NCI-H1417 (cell line): ENCODE measurements at regions not wholly inside any gene's neighbourhood (a gene's known extent, or its start where the extent isn't known, plus 50 kb on each side); places are given as distances from the start of the nearest gene placed in this dataset.
"Not testable (repeated sequence)": the region's sequence is repeated elsewhere in the genome, so short reads cannot be mapped to it uniquely, and the experiment has no call there.

Experiments
- DNase-seq, 3 experiments: peaks; one replicate each; lab custom pipeline; 2025; lab: John Stamatoyannopoulos, UW

DNA sequence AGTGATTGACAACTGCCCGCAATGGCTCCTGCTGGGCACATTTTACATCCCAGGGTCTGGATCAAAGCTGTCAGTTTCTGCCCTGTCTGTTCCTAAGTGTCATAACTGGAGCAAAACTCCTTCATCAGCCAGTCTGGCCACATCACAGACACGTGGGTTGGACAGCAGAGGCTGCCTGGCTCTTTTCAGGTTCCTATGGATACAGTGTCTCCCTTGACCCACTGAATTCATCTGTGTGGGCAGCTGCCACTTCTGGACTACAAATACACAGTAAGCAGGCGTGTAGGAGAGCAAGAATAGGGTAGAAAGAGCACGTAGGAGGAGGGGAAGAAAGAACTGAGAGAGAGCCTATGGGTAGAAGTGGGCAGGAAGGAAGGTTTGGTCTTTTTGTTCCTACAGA, 238.0 kb downstream of the ENC1 start:
- DNase-seq, result peak in 2 of 3 experiments; percentile 15 to 74

DNA sequence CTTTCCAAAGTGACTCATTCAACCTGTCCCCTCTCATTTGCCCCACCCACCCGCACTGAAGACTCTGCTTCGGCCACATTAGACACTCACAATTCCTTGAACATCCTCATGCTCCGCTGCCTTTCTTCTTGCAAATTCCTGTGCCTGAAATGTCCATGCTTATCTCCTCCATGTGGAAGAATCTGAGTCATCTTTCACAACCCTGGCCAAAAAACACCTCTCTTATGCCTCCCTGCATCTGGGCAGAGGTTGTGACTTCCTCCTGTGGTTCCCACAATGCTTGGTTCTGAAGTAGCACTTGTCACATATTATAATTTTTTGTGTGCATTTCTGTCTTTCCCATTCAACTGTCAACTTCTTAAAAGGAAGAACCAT, 238.6 kb downstream of the ENC1 start:
- no peak for DNase-seq

GRCh38 chr5:74401281-74401945, 239.1 kb downstream of the ENC1 start:
- DNase-seq, result no peak

- no peak for DNase-seq
These were observed 240.5 kb downstream of the ENC1 start for GRCh38 chr5:74400067-74400466.

- peak in 1 of 3 experiments; percentile 36 for DNase-seq
These were observed 243.5 kb downstream of the ENC1 start for GRCh38 chr5:74396913-74397622.

DNA sequence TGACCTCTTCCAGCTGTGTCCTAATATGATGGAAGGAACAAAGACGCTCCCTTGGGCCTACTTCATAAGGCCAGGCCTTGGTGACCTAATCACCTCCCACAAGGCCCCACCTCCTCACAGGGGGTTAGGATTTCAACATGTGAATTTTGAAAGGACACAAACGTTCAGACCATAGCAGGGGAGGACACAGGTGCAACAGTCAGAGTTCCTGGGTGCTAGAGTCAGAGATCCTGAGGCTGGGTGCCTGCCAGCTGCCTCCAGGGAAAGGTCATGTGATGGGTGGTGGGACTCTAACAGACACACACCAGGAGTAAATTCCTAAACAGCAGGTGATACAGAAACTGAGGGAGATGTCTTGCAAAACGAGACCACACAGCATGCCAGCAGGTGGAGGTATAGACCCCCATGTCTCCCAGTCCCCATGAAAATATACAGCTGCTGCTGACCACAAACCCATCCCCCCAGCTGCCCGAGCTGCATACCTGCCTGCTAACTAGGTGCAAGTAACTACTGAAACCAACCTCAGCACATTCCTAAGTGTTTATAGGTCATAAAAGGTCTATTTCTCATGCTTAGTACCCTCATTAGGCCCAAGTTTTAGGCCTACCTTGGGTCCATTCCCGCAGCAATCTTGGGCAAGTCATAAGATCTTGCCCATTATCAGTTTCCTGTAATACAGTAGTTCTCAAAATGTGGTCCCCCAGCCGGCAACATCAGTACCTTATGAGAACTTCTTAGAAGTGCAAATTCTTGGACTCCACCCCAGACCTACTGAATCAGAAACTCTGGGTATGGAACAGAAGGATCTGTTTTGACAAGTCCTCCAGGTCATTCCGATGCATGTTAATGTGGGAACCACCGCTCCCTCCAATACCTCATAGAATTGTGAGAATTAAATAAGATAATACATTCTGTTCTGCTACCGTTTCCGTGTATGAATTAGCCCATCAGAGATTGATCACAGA, 245.3 kb downstream of the ENC1 start:
- DNase-seq, result peak in 1 of 3 experiments; percentile 9

GRCh38 chr5:74394528-74394915, 246.0 kb downstream of the ENC1 start:
- no peak for DNase-seq

GRCh38 chr5:74393943-74394342, 246.6 kb downstream of the ENC1 start:
- no peak for DNase-seq

GRCh38 chr5:74392711-74393351, 247.7 kb downstream of the ENC1 start:
- no peak for DNase-seq

DNA sequence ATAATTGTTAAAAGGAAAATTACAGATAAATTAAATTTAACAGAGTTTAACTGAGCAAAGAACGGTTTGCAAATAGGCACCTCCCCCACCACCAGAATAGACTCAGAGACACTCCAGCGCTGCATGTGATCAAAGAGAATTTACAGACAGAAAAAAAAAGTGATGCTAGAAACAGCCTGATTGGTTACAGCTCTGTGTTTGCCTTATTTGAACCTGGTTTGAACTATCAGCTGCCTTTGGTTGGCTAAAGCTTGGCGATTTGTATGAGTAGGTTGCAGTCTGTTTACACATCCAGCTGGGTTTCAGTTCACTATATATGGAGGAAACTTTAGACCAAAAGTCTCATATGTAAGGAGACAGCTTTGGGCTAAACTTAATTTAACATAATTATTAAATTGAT, 249.1 kb downstream of the ENC1 start:
- no peak for DNase-seq

- no peak for DNase-seq
These were observed 249.7 kb downstream of the ENC1 start for GRCh38 chr5:74390822-74391221.

DNA sequence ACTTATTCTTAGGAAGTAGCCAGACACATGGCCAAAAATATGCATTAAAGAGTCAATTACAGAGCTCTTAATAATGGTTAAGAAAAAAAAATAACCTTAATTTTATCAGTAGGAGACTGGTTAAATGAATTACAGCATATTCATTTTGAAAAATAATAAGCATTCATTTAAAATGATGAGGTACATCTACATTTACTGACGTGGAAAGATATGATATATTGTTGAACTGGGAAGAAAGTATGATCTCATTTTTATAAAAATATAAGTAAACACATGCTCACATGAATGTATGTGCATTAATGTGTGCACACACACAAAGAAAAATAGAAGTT, 250.3 kb downstream of the ENC1 start:
- no peak for DNase-seq

DNA sequence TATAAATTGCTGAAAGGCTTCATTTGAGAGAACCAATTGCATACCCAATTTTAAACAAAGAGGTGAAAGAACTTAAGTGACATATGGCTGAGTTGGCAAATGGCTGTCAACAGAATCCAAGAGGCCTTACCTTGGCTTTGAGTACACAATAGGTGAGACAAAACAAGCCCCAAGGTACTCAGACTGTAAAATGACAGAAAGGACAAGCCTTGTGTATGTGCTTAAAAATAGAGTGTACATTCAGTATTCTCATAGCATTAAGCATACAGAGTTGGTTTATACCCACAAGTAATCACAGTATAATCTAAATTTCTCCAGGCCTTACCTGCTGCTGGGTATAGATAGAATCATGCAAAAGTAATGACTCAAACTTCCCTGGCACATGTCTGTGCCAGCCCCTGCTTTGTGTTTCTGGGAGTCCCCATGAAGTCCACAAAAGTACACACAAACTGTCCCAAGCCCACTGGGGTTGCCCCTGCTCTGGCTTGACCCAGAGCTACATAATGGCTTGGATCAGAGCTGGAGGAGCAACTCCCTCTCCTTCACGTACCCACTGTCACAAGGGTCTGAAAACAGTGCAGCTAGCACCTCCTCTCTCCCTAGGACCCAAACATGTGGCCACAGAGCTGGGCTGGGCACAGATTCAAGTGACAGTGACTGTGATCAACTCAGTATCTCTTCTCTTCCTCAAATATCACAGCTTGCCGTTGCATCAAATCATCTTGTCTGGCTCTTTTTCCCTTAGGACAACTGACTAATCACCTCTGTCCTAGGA, 250.8 kb downstream of the ENC1 start:
- peak in 1 of 3 experiments; percentile 22 for DNase-seq

- not testable (repeated sequence) for DNase-seq
These were observed 252.1 kb downstream of the ENC1 start for GRCh38 chr5:74388411-74388810.

- no peak for DNase-seq
These were observed 253.8 kb downstream of the ENC1 start for GRCh38 chr5:74386571-74387334.

DNA sequence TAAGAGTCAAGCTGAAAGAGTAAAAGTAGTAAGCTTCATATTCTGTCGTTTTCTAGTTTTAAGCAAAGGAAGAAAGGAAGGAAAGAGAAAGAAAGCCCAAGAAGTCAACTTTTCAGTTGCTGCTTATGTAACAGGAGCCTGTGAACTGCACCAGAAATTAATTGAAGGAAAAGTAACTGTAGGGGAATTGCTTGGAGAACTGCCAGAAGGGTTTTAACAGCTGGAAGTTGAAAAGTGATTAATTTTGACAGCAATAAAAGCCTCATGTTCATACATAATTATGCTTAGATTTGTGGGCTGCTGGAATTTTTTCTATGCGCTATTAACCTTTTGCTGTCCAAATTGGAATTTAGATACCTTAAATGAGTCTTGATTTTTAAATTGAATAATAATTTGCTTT, 255.7 kb downstream of the ENC1 start:
- DNase-seq, result peak in 2 of 3 experiments; percentile 3 to 64

DNA sequence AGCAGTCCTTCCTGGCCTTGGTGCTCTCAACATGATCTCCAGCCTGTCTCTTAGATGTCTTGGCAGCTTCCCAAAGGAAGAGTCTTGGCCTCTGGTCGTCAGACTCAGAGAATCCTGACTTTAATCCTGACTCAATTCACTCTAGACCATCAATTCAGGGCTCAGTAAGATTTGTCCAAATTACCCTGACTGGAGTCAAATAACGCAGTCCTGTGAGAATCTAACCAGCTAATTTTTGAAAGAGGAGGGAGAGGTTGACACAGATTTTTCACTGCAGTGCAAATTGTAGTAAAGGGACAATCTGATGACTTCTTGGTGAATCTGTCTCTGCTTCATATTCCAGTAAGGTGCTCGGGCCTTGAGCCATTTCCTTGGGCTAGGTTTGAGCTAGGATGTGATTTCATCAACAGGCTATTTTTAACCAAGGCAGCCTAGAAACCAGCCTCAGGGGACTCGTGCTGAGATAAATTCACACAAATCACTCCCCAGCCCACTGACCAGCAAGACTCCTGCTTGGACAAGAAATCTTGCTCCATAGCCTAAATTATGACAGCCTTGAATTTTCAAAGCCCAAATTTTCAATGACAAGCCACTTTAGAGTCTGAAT, 257.4 kb downstream of the ENC1 start:
- DNase-seq, result peak in 2 of 3 experiments; percentile 9 to 21

DNA sequence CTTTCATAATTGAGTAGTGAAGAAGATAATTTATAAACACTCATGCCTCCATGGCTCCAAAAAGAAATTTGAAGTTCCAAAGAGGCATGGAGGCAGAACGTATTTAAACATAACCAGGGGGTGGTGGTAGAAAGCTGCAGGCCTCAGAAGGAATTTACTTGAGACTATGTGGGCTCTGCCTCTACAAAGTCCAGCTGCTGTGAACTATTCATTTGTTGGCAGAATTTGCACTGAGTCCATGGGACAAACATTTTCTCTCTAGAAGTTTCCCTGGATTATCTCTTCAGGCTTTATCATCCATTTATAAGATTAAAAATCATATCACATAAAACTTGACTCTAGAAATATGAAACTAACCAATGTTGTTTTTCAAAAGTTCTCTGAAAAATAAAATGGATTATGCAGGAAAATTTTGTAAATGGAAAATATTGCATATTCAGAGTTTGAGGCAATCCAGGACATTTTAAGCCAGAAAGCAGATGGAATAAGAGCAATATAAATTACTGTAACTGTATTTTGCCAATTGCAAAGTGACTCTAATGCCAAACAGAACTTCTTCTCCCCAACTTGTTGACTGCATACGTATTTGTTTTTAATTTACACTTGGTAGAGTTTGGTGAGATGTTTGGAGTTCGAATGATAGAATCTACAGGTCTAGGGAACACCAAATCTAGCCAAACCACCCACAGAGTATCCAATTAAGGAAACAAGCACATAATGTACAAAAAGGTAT, 258.2 kb downstream of the ENC1 start:
- no peak for DNase-seq

DNA sequence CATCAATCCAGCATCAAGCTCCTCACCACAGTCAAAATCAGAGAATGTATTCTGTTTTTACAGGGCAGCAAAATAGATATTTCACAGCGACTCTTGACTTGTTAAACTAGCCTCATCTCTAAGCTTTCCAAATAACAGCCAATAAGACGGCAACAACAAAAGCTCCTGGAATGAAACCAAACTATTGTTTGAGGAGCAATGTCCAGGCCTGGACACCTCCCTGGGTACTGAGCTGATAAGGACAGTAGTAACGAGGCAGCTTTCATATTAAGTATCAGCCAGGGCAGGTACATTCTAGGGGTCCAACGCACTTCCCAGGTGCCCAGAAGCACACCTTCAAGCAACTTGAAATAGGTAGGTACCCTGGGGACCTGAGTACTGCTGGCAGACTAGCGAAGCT, 260.3 kb downstream of the ENC1 start:
- no peak for DNase-seq

GRCh38 chr5:74378464-74378863, 262.1 kb downstream of the ENC1 start:
- no peak for DNase-seq
